GM10248 (cell line): ENCODE measurements at regions not wholly inside any gene's neighbourhood (a gene's known extent, or its start where the extent isn't known, plus 50 kb on each side); places are given as distances from the start of the nearest gene placed in this dataset.

Source experiments
- CTCF ChIA-PET: fragments of 300-600 bp; sonication (Branson Sonifier 250); formaldehyde crosslinking; extraction: SDS; loops from one replicate; lab custom pipeline; 2021; ENCODE audit warnings: antibody characterized with exemption; lab: Yijun Ruan, JAX
- POLR2A ChIA-PET: fragments of 350-650 bp; sonication (Branson Sonifier 250); formaldehyde crosslinking; extraction: SDS; loops from one replicate; lab custom pipeline; 2020; ENCODE audit warnings: antibody characterized with exemption; lab: Yijun Ruan, JAX
- DNase-seq: peaks from one replicate; pipeline ENCODE4 v3.0.0; 2012; ENCODE audit errors: extremely low spot score
- CTCF ChIP-seq: IDR thresholded peaks from 2 replicates; pipeline ENCODE4 v1.5.1; 2012; ENCODE audit warnings: mild to moderate bottlenecking, low read depth; ENCODE audit errors: extremely low read depth, missing control alignments, control extremely low read depth

- DNase-seq = no peak
Observed at GRCh38 chr2:236980961-236981360, 104.7 kb upstream of the COPS8 start.

GRCh38 chr2:236981701-236982485 lies 103.8 kb upstream of the COPS8 start:
- POLR2A ChIA-PET = no interaction called here

More at GRCh38 chr2:236980961-236981360, 104.7 kb upstream of the COPS8 start:
- no peak for TF ChIP-seq CTCF
- ChIA-PET POLR2A (no interaction called here), CTCF (interaction anchor here (1.5 kb wide), 1 partner anchor 17 kb away, joined by 4 read pairs; no protein-coding TSS in a partner anchor)

GRCh38 chr2:236982693-236983455 lies 102.8 kb upstream of the COPS8 start:
- ChIA-PET CTCF (no interaction called here), POLR2A (no interaction called here)
- DNase-seq = no peak
- TF ChIP-seq CTCF = no peak

More at GRCh38 chr2:236981701-236982485, 103.8 kb upstream of the COPS8 start:
- CTCF ChIA-PET = no interaction called here
- no peak for TF ChIP-seq CTCF
- DNase-seq = no peak

GRCh38 chr2:236984046-236984445 lies 101.6 kb upstream of the COPS8 start:
- no peak for DNase-seq
- no peak for TF ChIP-seq CTCF
- ChIA-PET POLR2A (no interaction called here), CTCF (interaction anchor here (1.0 kb wide), 1 partner anchor 26 kb away, joined by 4 read pairs; no protein-coding TSS in a partner anchor)

- TF ChIP-seq CTCF = no peak
- ChIA-PET POLR2A (no interaction called here), CTCF (interaction anchor here (0.8 kb wide), 1 partner anchor 26 kb away, joined by 3 read pairs; no protein-coding TSS in a partner anchor)
- DNase-seq = no peak
Observed at GRCh38 chr2:236985761-236986339, 99.8 kb upstream of the COPS8 start.
